RPMI8226 (cell line): ENCODE measurements at regions not wholly inside any gene's neighbourhood (a gene's known extent, or its start where the extent isn't known, plus 50 kb on each side); places are given as distances from the start of the nearest gene placed in this dataset.
A peak's percentile ranks its signal among the peaks of the same experiment; 100 is the strongest.
"Not testable (repeated sequence)": the region's sequence is repeated elsewhere in the genome, so short reads cannot be mapped to it uniquely, and the experiment has no call there.

ENCODE experiments used
- DNase-seq: peaks from one replicate; pipeline ENCODE4 v3.0.0-alpha.2; 2015

GRCh38 chr7:81030472-81030871 lies 111.6 kb upstream of the SEMA3C start:
- no peak for DNase-seq

GRCh38 chr7:81029511-81029910 lies 110.7 kb upstream of the SEMA3C start:
- no peak for DNase-seq

- no peak for DNase-seq
Measured at GRCh38 chr7:81025360-81025759, 106.5 kb upstream of the SEMA3C start.

GRCh38 chr7:81014908-81015307 lies 96.1 kb upstream of the SEMA3C start:
- no peak for DNase-seq

- no peak for DNase-seq
Measured at GRCh38 chr7:81014266-81014665, 95.4 kb upstream of the SEMA3C start.

- DNase-seq: peak; percentile 10
Measured at GRCh38 chr7:81013083-81013817, 94.4 kb upstream of the SEMA3C start.

GRCh38 chr7:81008901-81009300 lies 90.0 kb upstream of the SEMA3C start:
- no peak for DNase-seq

GRCh38 chr7:81007051-81007450 lies 88.2 kb upstream of the SEMA3C start:
- no peak for DNase-seq

GRCh38 chr7:81005254-81005653 lies 86.4 kb upstream of the SEMA3C start:
- no peak for DNase-seq

GRCh38 chr7:81004098-81004497 lies 85.2 kb upstream of the SEMA3C start:
- no peak for DNase-seq

GRCh38 chr7:81003326-81003725 lies 84.5 kb upstream of the SEMA3C start:
- DNase-seq: peak; percentile 24

GRCh38 chr7:81002421-81002820 lies 83.6 kb upstream of the SEMA3C start:
- no peak for DNase-seq

GRCh38 chr7:80999771-81000170 lies 80.9 kb upstream of the SEMA3C start:
- DNase-seq: no peak

- no peak for DNase-seq
Measured at GRCh38 chr7:80999100-80999499, 80.2 kb upstream of the SEMA3C start.

GRCh38 chr7:80997841-80998240 lies 79.0 kb upstream of the SEMA3C start:
- no peak for DNase-seq

- not testable (repeated sequence) for DNase-seq
Measured at GRCh38 chr7:80996236-80996635, 77.4 kb upstream of the SEMA3C start.

GRCh38 chr7:80991654-80992053 lies 72.8 kb upstream of the SEMA3C start:
- DNase-seq: no peak

GRCh38 chr7:80984619-80985018 lies 65.8 kb upstream of the SEMA3C start:
- no peak for DNase-seq

GRCh38 chr7:80981405-80981804 lies 62.6 kb upstream of the SEMA3C start:
- no peak for DNase-seq

GRCh38 chr7:80977751-80978150 lies 58.9 kb upstream of the SEMA3C start:
- DNase-seq: no peak

GRCh38 chr7:80974396-80975358 lies 55.8 kb upstream of the SEMA3C start:
- DNase-seq: no peak

GRCh38 chr7:80971225-80971624 lies 52.4 kb upstream of the SEMA3C start:
- no peak for DNase-seq
